Progenitor cell of endocrine pancreas (in vitro differentiated cells): ENCODE measurements at regions not wholly inside any gene's neighbourhood (a gene's known extent, or its start where the extent isn't known, plus 50 kb on each side); places are given as distances from the start of the nearest gene placed in this dataset.
"Not testable (repeated sequence)": the region's sequence is repeated elsewhere in the genome, so short reads cannot be mapped to it uniquely, and the experiment has no call there.

Experiments
- DNase-seq: peaks from one replicate; pipeline ENCODE4 v3.0.0; 2021; ENCODE audit warnings: low spot score; ENCODE audit not compliant: unreplicated experiment
- H3K27ac Mint-ChIP-seq: 2 replicates; pipeline ENCODE4 v1.8.0; 2021; ENCODE audit warnings: mild to moderate bottlenecking, moderate library complexity, mixed read lengths
- H3K27me3 Mint-ChIP-seq: 2 replicates; pipeline ENCODE4 v1.8.0; 2021; ENCODE audit warnings: mixed read lengths
- H3K36me3 Mint-ChIP-seq: 2 replicates; pipeline ENCODE4 v1.8.0; 2022; ENCODE audit warnings: mixed read lengths; ENCODE audit not compliant: insufficient read depth
- H3K4me1 Mint-ChIP-seq: 2 replicates; pipeline ENCODE4 v1.8.0; 2021; ENCODE audit warnings: low read depth, mixed read lengths
- H3K4me3 Mint-ChIP-seq: 2 replicates; pipeline ENCODE4 v1.8.0; 2021; ENCODE audit warnings: low read depth, mild to moderate bottlenecking, moderate library complexity, mixed read lengths
- H3K9me3 Mint-ChIP-seq: 2 replicates; pipeline ENCODE4 v1.8.0; 2021; ENCODE audit warnings: low read depth, mixed read lengths
- CTCF ChIP-seq: fragments of 200-600 bp; sonication (generic); IDR thresholded peaks from one replicate; pipeline ENCODE4 v1.5.0; 2021; ENCODE audit warnings: antibody characterized with exemption, mild to moderate bottlenecking; ENCODE audit not compliant: unreplicated experiment

- no peak for DNase-seq
- Mint-ChIP-seq H3K4me3 (no peak overlapping the region), H3K27ac (no peak overlapping the region), H3K9me3 (peaks cover 7% of the 10 kb centered on the region), H3K36me3 (no peaks in the 10 kb centered on the region), H3K27me3 (peaks cover 3% of the 10 kb centered on the region), H3K4me1 (no peaks in the 10 kb centered on the region)
- TF ChIP-seq CTCF = no peak
These were observed 206.2 kb upstream of the SDK2 start for GRCh38 chr17:73850426-73850825.

- H3K27ac Mint-ChIP-seq = no peak overlapping the region
- no peak for TF ChIP-seq CTCF
- no peaks in the 10 kb centered on the region for H3K36me3 Mint-ChIP-seq
These were observed 206.8 kb upstream of the SDK2 start for GRCh38 chr17:73851091-73851490.

GRCh38 chr17:73851921-73852320 is 207.7 kb upstream of the SDK2 start:
- Mint-ChIP-seq H3K36me3 (no peaks in the 10 kb centered on the region), H3K4me1 (no peaks in the 10 kb centered on the region), H3K9me3 (peaks cover 7% of the 10 kb centered on the region), H3K4me3 (no peak overlapping the region), H3K27ac (no peak overlapping the region), H3K27me3 (peaks cover 3% of the 10 kb centered on the region)
- DNase-seq = no peak
- no peak for TF ChIP-seq CTCF

More at GRCh38 chr17:73851091-73851490, 206.8 kb upstream of the SDK2 start:
- H3K9me3 Mint-ChIP-seq = peaks cover 7% of the 10 kb centered on the region
- DNase-seq = no peak
- H3K27me3 Mint-ChIP-seq = peaks cover 3% of the 10 kb centered on the region
- no peaks in the 10 kb centered on the region for H3K4me1 Mint-ChIP-seq
- H3K4me3 Mint-ChIP-seq = no peak overlapping the region

GRCh38 chr17:73855720-73856333 is 211.6 kb upstream of the SDK2 start:
- peaks cover 3% of the 10 kb centered on the region for H3K27me3 Mint-ChIP-seq
- TF ChIP-seq CTCF = no peak
- no peak overlapping the region for H3K4me3 Mint-ChIP-seq
- H3K27ac Mint-ChIP-seq = no peak overlapping the region
- peaks cover 1% of the 10 kb centered on the region for H3K4me1 Mint-ChIP-seq
- H3K9me3 Mint-ChIP-seq = peaks cover 7% of the 10 kb centered on the region
- no peaks in the 10 kb centered on the region for H3K36me3 Mint-ChIP-seq
- no peak for DNase-seq

GRCh38 chr17:73856556-73856955 is 212.3 kb upstream of the SDK2 start:
- Mint-ChIP-seq H3K4me1 (peaks cover 1% of the 10 kb centered on the region), H3K4me3 (no peak overlapping the region), H3K36me3 (no peaks in the 10 kb centered on the region), H3K9me3 (peaks cover 7% of the 10 kb centered on the region), H3K27ac (no peak overlapping the region), H3K27me3 (peaks cover 3% of the 10 kb centered on the region)
- TF ChIP-seq CTCF = no peak
- DNase-seq = no peak

GRCh38 chr17:73859439-73860008 is 215.3 kb upstream of the SDK2 start:
- not testable (repeated sequence) for H3K27me3 Mint-ChIP-seq, H3K36me3 Mint-ChIP-seq, DNase-seq, H3K4me3 Mint-ChIP-seq, H3K9me3 Mint-ChIP-seq, H3K4me1 Mint-ChIP-seq, H3K27ac Mint-ChIP-seq
